ENCODE measurements at regions not wholly inside any gene's neighbourhood (a gene's known extent, or its start where the extent isn't known, plus 50 kb on each side); places are given as distances from the start of the nearest gene placed in this dataset.

DNA sequence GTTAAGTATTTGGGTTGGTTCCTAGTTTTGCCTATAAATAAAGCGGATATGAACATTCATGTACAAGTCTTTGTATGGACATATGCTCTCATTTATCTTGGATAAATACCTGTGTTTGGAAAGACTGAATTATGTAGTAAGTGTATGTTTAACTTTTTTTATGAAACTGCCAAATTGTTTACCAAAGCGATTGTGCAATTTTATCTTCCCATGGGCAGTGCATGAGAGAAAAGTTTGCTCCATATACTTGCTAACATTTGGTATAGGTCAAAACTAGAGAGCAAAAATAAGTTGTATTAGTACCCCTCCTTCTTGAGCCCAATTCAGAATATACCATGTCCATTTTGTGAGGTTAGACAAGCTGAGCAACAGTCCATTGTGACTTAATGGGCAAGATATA is 502.6 kb downstream of the SQOR start:
- TF ChIP-seq, protein P1, sequence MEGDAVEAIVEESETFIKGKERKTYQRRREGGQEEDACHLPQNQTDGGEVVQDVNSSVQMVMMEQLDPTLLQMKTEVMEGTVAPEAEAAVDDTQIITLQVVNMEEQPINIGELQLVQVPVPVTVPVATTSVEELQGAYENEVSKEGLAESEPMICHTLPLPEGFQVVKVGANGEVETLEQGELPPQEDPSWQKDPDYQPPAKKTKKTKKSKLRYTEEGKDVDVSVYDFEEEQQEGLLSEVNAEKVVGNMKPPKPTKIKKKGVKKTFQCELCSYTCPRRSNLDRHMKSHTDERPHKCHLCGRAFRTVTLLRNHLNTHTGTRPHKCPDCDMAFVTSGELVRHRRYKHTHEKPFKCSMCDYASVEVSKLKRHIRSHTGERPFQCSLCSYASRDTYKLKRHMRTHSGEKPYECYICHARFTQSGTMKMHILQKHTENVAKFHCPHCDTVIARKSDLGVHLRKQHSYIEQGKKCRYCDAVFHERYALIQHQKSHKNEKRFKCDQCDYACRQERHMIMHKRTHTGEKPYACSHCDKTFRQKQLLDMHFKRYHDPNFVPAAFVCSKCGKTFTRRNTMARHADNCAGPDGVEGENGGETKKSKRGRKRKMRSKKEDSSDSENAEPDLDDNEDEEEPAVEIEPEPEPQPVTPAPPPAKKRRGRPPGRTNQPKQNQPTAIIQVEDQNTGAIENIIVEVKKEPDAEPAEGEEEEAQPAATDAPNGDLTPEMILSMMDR (IDR thresholded peaks at IDR 0.05; ENCODE audit: low read length) = no peak
- no peak for TF ChIP-seq EZH2 (IDR thresholded peaks at IDR 0.05; ENCODE audit: borderline replicate concordance, low read length)
